HCT116 (cell line): ENCODE measurements at regions not wholly inside any gene's neighbourhood (a gene's known extent, or its start where the extent isn't known, plus 50 kb on each side); places are given as distances from the start of the nearest gene placed in this dataset.

Experiments used
- ATAC-seq: fragments of 200-7000 bp; cut with Tn5 transposase; 2 replicates; pipeline ENCODE4 v1.9.1; 2020; ENCODE audit warnings: mild to moderate bottlenecking, moderate library complexity
- BruUV-seq: library from RNA; stranded (reverse); fragments of 400-500 nt; replicated peaks from 2 replicates; lab custom pipeline; 2021; lab: Mats Ljungman, UMichigan
- CTCF ChIA-PET: fragments of 300-600 bp; sonication (Branson Sonifier 250); formaldehyde crosslinking; loops from one replicate; lab custom pipeline; 2021; ENCODE audit warnings: antibody characterized with exemption; lab: Charles Lee
- POLR2A ChIA-PET: fragments of 300-600, 350-600 bp; sonication (Branson Sonifier 250); formaldehyde crosslinking; loops from one replicate; lab custom pipeline; 2021; ENCODE audit warnings: antibody characterized with exemption; lab: Charles Lee
- RAD21 ChIA-PET, 2 experiments: fragments of 300-600 bp; sonication (Branson Sonifier 250); formaldehyde crosslinking; loops; one replicate each; lab custom pipeline; 2023; ENCODE audit warnings: low total read pairs in 2 of 2; ENCODE audit not compliant: uncharacterized antibody in 2 of 2, unreplicated experiment in 2 of 2, low non-redundant PET in 1 of 2; lab: Charles Lee
- DNase-seq: peaks from one replicate; pipeline ENCODE4 v3.0.0-alpha.2; 2010; ENCODE audit warnings: low read depth, low spot score
- H2AFZ ChIP-seq: fragments of 200-600 bp; shearing (Covaris generic), sonication (generic); 2 replicates; pipeline ENCODE4 v1.6.1; 2017; ENCODE audit warnings: low read depth, mixed run types, mixed read lengths, antibody characterized with exemption, low read length; ENCODE audit not compliant: poor library complexity, severe bottlenecking
- H3K27ac ChIP-seq: 2 replicates; pipeline ENCODE4 v1.5.1; 2012; ENCODE audit warnings: low read depth, low read length
- H3K27me3 ChIP-seq: fragments of 200-600 bp; sonication (generic); 2 replicates; pipeline ENCODE4 v1.6.1; 2016; ENCODE audit warnings: mixed run types, low read length, mixed read lengths; ENCODE audit not compliant: insufficient read depth
- H3K36me3 ChIP-seq, 2 experiments: fragments of 200-500 bp in 1 of 2; fragments of 200-600 bp in 1 of 2; sonication (Bioruptor generic) in 1 of 2; sonication (generic) in 1 of 2; 2 replicates each; pipeline versions ENCODE4 v1.5.1 to v1.6.1; 2014 to 2016; ENCODE audit warnings: low read length in 2 of 2, inconsistent platforms in 1 of 2, mixed read lengths in 1 of 2, mixed run types in 1 of 2; ENCODE audit not compliant: insufficient read depth in 2 of 2, control insufficient read depth in 1 of 2
- H3K4me1 ChIP-seq, 2 experiments: fragments of 200-600 bp in 1 of 2; sonication (generic) in 1 of 2; 2 replicates each; pipeline versions ENCODE4 v1.5.1 to v1.6.1; 2012 to 2017; ENCODE audit warnings: low read length in 2 of 2, inconsistent platforms in 1 of 2, mild to moderate bottlenecking in 1 of 2, mixed read lengths in 1 of 2, mixed run types in 1 of 2, moderate library complexity in 1 of 2; ENCODE audit not compliant: insufficient read depth in 2 of 2, control insufficient read depth in 1 of 2
- H3K4me2 ChIP-seq: fragments of 200-600 bp; sonication (generic); 2 replicates; pipeline ENCODE4 v1.6.1; 2017; ENCODE audit warnings: mixed run types, low read length, mixed read lengths
- H3K4me3 ChIP-seq, 2 experiments: fragments of 200-600 bp in 1 of 2; sonication (generic) in 1 of 2; replicated peaks in 1 of 2; 2 replicates each; pipeline ENCODE4 v1.5.1; 2011 to 2016; ENCODE audit warnings: low read length in 2 of 2, control low read depth in 1 of 2, low read depth in 1 of 2, mild to moderate bottlenecking in 1 of 2, mixed read lengths in 1 of 2, mixed run types in 1 of 2
- H3K79me2 ChIP-seq: fragments of 200-600 bp; sonication (generic); 2 replicates; pipeline ENCODE4 v1.6.1; 2017; ENCODE audit warnings: mild to moderate bottlenecking, mixed run types, low read length, moderate library complexity, mixed read lengths; ENCODE audit not compliant: insufficient read depth
- H3K9ac ChIP-seq: fragments of 200-600 bp; sonication (generic); 2 replicates; pipeline ENCODE4 v1.6.1; 2016; ENCODE audit warnings: low read length, mixed read lengths
- H3K9me2 ChIP-seq: fragments of 200-600 bp; sonication (generic), shearing (Covaris generic); 2 replicates; pipeline ENCODE4 v1.6.1; 2017; ENCODE audit warnings: mixed run types, mild to moderate bottlenecking, moderate library complexity; ENCODE audit not compliant: insufficient read depth
- H3K9me3 ChIP-seq, 2 experiments: fragments of 200-500 bp in 1 of 2; fragments of 200-600 bp in 1 of 2; sonication (Bioruptor generic) in 1 of 2; sonication (generic) in 1 of 2; 2 replicates each; pipeline ENCODE4 v1.6.1; 2014 to 2017; ENCODE audit warnings: low read length in 2 of 2, mixed read lengths in 2 of 2, inconsistent platforms in 1 of 2, low read depth in 1 of 2, mild to moderate bottlenecking in 1 of 2, mixed run types in 1 of 2, moderate library complexity in 1 of 2; ENCODE audit not compliant: control insufficient read depth in 1 of 2, insufficient read depth in 1 of 2
- H4K20me1 ChIP-seq: fragments of 200-600 bp; sonication (generic), shearing (Covaris generic); 2 replicates; pipeline ENCODE4 v1.6.1; 2017; ENCODE audit warnings: mixed run types, mild to moderate bottlenecking, moderate library complexity; ENCODE audit not compliant: insufficient read depth
- CBX3 ChIP-seq: IDR thresholded peaks from 2 replicates; pipeline ENCODE4 v1.6.1; 2012; ENCODE audit warnings: low read depth
- CEBPB ChIP-seq: IDR thresholded peaks from 2 replicates; pipeline ENCODE4 v1.6.1; 2012; ENCODE audit warnings: low read depth
- EGR1 ChIP-seq: IDR thresholded peaks from 2 replicates; pipeline ENCODE4 v1.6.1; 2012; ENCODE audit warnings: low read depth
- ELF1 ChIP-seq: IDR thresholded peaks from 2 replicates; pipeline ENCODE4 v1.6.1; 2012; ENCODE audit warnings: low read depth, borderline replicate concordance
- EZH2 ChIP-seq: fragments of 200-600 bp; sonication (generic); IDR thresholded peaks from 2 replicates; pipeline ENCODE4 v1.6.1; 2017; ENCODE audit warnings: antibody characterized with exemption, mixed run types
- FOSL1 ChIP-seq: IDR thresholded peaks from 2 replicates; pipeline ENCODE4 v1.6.1; 2012; ENCODE audit warnings: low read depth
- JUND ChIP-seq: IDR thresholded peaks from 2 replicates; pipeline ENCODE4 v1.6.1; 2012
- POLR2AphosphoS5 ChIP-seq: IDR thresholded peaks from 2 replicates; pipeline ENCODE4 v1.6.1; 2011; ENCODE audit warnings: mild to moderate bottlenecking, low read depth, low read length, moderate library complexity
- RAD21 ChIP-seq: IDR thresholded peaks from 2 replicates; pipeline ENCODE4 v1.6.1; 2012; ENCODE audit warnings: low read depth, mild to moderate bottlenecking
- SIN3A ChIP-seq: IDR thresholded peaks from 2 replicates; pipeline ENCODE4 v1.6.1; 2012; ENCODE audit warnings: low read depth
- SP1 ChIP-seq: IDR thresholded peaks from 2 replicates; pipeline ENCODE4 v1.6.1; 2012; ENCODE audit warnings: low read depth
- SRF ChIP-seq: IDR thresholded peaks from 2 replicates; pipeline ENCODE4 v1.6.1; 2012; ENCODE audit warnings: low read depth
- TCF7L2 ChIP-seq: IDR thresholded peaks from 2 replicates; pipeline ENCODE4 v1.7.0; 2011; ENCODE audit warnings: borderline replicate concordance, inconsistent platforms; ENCODE audit not compliant: insufficient read depth, insufficient read length; ENCODE audit errors: extremely low read depth
- ZFX ChIP-seq: fragments of 450-650 bp; IDR thresholded peaks from 2 replicates; pipeline ENCODE4 v1.6.1; 2017
- ZNF274 ChIP-seq: fragments of 200-500 bp; sonication (Bioruptor generic); IDR thresholded peaks from 2 replicates; pipeline ENCODE4 v1.6.1; 2014; ENCODE audit warnings: mild to moderate bottlenecking, low read depth, low read length, inconsistent platforms
- intact Hi-C: fragments of 100-400 bp; cut with micrococcal nuclease; formaldehyde crosslinking; loops from 2 replicates; pipeline ENCODE4 v1.10.0; 2022
- TF ChIP-seq, protein P1 (sequence below): IDR thresholded peaks from 2 replicates; pipeline ENCODE4 v1.6.1; 2012; ENCODE audit warnings: low read depth
- TF ChIP-seq, protein P2 (sequence below): IDR thresholded peaks from 2 replicates; pipeline ENCODE4 v1.6.1; 2012
- TF ChIP-seq, protein P3 (sequence below): IDR thresholded peaks from 2 replicates; pipeline ENCODE4 v1.6.1; 2011; ENCODE audit warnings: mild to moderate bottlenecking, low read length, moderate library complexity; ENCODE audit not compliant: insufficient replicate concordance; ENCODE audit errors: extremely low read depth

DNA sequence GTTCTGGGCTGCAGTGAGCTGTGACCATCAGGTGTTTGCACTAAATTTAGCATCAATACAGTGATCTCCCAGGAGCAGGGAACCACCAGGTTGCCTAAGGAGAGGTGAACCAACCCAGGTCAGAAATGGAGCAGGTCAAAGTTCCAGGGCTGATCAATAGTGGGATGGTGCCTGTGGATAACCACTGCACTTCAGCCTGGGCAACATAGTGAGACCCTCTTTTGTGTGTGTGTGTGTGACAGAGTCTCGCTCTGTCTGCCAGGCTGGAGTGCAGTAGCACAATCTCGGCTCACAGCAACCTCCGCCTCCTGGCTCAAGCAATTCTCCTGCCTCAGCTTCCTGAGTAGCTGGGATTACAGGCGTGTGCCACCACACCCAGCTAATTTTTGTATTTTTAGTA is 163.7 kb upstream of the SERTAD2 start:
- CTCF ChIA-PET = interaction anchor here (1.2 to 1.9 kb wide), 2 partner anchors 14 to 59 kb away, joined by 3 to 6 read pairs; no protein-coding TSS in a partner anchor
- RAD21 ChIA-PET = no interaction called here
- BruUV-seq = no TSS peak
- peaks cover 0 to 16% of the 10 kb centered on the region in 2 experiments; a peak in 1 of 4 replicates for H3K4me1 ChIP-seq
- no peak for TF ChIP-seq SIN3A
- TF ChIP-seq POLR2AphosphoS5 = no peak
- no peak for TF ChIP-seq FOSL1
- no peak for TF ChIP-seq CEBPB
- no peak for TF ChIP-seq RAD21
- TF ChIP-seq SRF = no peak
- TF ChIP-seq SP1 = no peak
- no peak for TF ChIP-seq JUND
- TF ChIP-seq ZFX = no peak
- TF ChIP-seq, protein P1, sequence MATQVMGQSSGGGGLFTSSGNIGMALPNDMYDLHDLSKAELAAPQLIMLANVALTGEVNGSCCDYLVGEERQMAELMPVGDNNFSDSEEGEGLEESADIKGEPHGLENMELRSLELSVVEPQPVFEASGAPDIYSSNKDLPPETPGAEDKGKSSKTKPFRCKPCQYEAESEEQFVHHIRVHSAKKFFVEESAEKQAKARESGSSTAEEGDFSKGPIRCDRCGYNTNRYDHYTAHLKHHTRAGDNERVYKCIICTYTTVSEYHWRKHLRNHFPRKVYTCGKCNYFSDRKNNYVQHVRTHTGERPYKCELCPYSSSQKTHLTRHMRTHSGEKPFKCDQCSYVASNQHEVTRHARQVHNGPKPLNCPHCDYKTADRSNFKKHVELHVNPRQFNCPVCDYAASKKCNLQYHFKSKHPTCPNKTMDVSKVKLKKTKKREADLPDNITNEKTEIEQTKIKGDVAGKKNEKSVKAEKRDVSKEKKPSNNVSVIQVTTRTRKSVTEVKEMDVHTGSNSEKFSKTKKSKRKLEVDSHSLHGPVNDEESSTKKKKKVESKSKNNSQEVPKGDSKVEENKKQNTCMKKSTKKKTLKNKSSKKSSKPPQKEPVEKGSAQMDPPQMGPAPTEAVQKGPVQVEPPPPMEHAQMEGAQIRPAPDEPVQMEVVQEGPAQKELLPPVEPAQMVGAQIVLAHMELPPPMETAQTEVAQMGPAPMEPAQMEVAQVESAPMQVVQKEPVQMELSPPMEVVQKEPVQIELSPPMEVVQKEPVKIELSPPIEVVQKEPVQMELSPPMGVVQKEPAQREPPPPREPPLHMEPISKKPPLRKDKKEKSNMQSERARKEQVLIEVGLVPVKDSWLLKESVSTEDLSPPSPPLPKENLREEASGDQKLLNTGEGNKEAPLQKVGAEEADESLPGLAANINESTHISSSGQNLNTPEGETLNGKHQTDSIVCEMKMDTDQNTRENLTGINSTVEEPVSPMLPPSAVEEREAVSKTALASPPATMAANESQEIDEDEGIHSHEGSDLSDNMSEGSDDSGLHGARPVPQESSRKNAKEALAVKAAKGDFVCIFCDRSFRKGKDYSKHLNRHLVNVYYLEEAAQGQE = no peak
- TF ChIP-seq, protein P2, sequence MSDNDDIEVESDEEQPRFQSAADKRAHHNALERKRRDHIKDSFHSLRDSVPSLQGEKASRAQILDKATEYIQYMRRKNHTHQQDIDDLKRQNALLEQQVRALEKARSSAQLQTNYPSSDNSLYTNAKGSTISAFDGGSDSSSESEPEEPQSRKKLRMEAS = no peak
- no peak for TF ChIP-seq EZH2
- no peak for TF ChIP-seq EGR1
- TF ChIP-seq, protein P3, sequence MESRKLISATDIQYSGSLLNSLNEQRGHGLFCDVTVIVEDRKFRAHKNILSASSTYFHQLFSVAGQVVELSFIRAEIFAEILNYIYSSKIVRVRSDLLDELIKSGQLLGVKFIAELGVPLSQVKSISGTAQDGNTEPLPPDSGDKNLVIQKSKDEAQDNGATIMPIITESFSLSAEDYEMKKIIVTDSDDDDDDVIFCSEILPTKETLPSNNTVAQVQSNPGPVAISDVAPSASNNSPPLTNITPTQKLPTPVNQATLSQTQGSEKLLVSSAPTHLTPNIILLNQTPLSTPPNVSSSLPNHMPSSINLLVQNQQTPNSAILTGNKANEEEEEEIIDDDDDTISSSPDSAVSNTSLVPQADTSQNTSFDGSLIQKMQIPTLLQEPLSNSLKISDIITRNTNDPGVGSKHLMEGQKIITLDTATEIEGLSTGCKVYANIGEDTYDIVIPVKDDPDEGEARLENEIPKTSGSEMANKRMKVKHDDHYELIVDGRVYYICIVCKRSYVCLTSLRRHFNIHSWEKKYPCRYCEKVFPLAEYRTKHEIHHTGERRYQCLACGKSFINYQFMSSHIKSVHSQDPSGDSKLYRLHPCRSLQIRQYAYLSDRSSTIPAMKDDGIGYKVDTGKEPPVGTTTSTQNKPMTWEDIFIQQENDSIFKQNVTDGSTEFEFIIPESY = no peak
- TF ChIP-seq ZNF274 = no peak
- no peak for TF ChIP-seq ELF1
- no peak for TF ChIP-seq TCF7L2
- no peak for TF ChIP-seq CBX3
- H3K4me3 ChIP-seq = no peak overlapping the region
- POLR2A ChIA-PET = no interaction called here
- intact Hi-C loops = no loop called here
- no peaks in the 10 kb centered on the region for H3K9me2 ChIP-seq
- ATAC-seq (no peak), DNase-seq (no peak)
- no peaks in the 10 kb centered on the region for H4K20me1 ChIP-seq
- H2AFZ ChIP-seq = no peak overlapping the region
- H3K27me3 ChIP-seq = no peaks in the 10 kb centered on the region
- no peak overlapping the region for H3K27ac ChIP-seq
- H3K9ac ChIP-seq = no peak overlapping the region
- no peaks in the 10 kb centered on the region for H3K36me3 ChIP-seq
- no peaks in the 10 kb centered on the region for H3K9me3 ChIP-seq
- no peak overlapping the region for H3K4me2 ChIP-seq
- H3K79me2 ChIP-seq = no peaks in the 10 kb centered on the region
